ENCODE measurements at regions not wholly inside any gene's neighbourhood (a gene's known extent, or its start where the extent isn't known, plus 50 kb on each side); places are given as distances from the start of the nearest gene placed in this dataset.

- no peak for TF ChIP-seq CTCF (IDR thresholded peaks at IDR 0.05)
- no peaks in the 10 kb centered on the region for H3K36me3 ChIP-seq
- H3K4me1 ChIP-seq = no peaks in the 10 kb centered on the region
- DNase-seq (ENCODE audit: low spot score) = no peak
- no peak overlapping the region for H3K27ac ChIP-seq
- H3K4me3 ChIP-seq = no peak overlapping the region
- H3K27me3 ChIP-seq = no peaks in the 10 kb centered on the region
- H3K9me3 ChIP-seq = no peaks in the 10 kb centered on the region
These were observed 176.3 kb upstream of the ZNF385D start for GRCh38 chr3:21927261-21927660.

GRCh38 chr3:21934591-21934990, 183.6 kb upstream of the ZNF385D start:
- Histone ChIP-seq H3K4me1 (no peaks in the 10 kb centered on the region), H3K27me3 (no peaks in the 10 kb centered on the region), H3K9me3 (no peaks in the 10 kb centered on the region), H3K4me3 (no peak overlapping the region), H3K27ac (no peak overlapping the region), H3K36me3 (no peaks in the 10 kb centered on the region)
- no peak for DNase-seq (ENCODE audit: low spot score)
- no peak for TF ChIP-seq CTCF (IDR thresholded peaks at IDR 0.05)

GRCh38 chr3:21936207-21936606, 185.2 kb upstream of the ZNF385D start:
- no peak overlapping the region for H3K4me3 ChIP-seq
- H3K4me1 ChIP-seq = no peaks in the 10 kb centered on the region
- no peak overlapping the region for H3K27ac ChIP-seq
- H3K9me3 ChIP-seq = no peaks in the 10 kb centered on the region
- DNase-seq (ENCODE audit: low spot score) = no peak
- H3K36me3 ChIP-seq = no peaks in the 10 kb centered on the region
- no peaks in the 10 kb centered on the region for H3K27me3 ChIP-seq
- no peak for TF ChIP-seq CTCF (IDR thresholded peaks at IDR 0.05)

- no peak for DNase-seq (ENCODE audit: low spot score)
- H3K4me1 ChIP-seq = no peaks in the 10 kb centered on the region
- H3K9me3 ChIP-seq = no peaks in the 10 kb centered on the region
- H3K36me3 ChIP-seq = no peaks in the 10 kb centered on the region
- no peak for TF ChIP-seq CTCF (IDR thresholded peaks at IDR 0.05)
- no peak overlapping the region for H3K4me3 ChIP-seq
- H3K27me3 ChIP-seq = no peaks in the 10 kb centered on the region
- H3K27ac ChIP-seq = no peak overlapping the region
These were observed 187.3 kb upstream of the ZNF385D start for GRCh38 chr3:21938267-21938681.

GRCh38 chr3:21942328-21942727, 191.3 kb upstream of the ZNF385D start:
- H3K4me3 ChIP-seq = no peak overlapping the region
- TF ChIP-seq CTCF (IDR thresholded peaks at IDR 0.05) = no peak
- no peaks in the 10 kb centered on the region for H3K4me1 ChIP-seq
- DNase-seq (ENCODE audit: low spot score) = no peak
- H3K27me3 ChIP-seq = no peaks in the 10 kb centered on the region
- no peaks in the 10 kb centered on the region for H3K36me3 ChIP-seq
- H3K27ac ChIP-seq = no peak overlapping the region
- no peaks in the 10 kb centered on the region for H3K9me3 ChIP-seq

- Histone ChIP-seq H3K36me3 (no peaks in the 10 kb centered on the region), H3K4me1 (no peaks in the 10 kb centered on the region), H3K4me3 (no peak overlapping the region), H3K9me3 (no peaks in the 10 kb centered on the region), H3K27ac (no peak overlapping the region), H3K27me3 (no peaks in the 10 kb centered on the region)
- TF ChIP-seq CTCF (IDR thresholded peaks at IDR 0.05) = no peak
- no peak for DNase-seq (ENCODE audit: low spot score)
These were observed 193.2 kb upstream of the ZNF385D start for GRCh38 chr3:21944251-21944650.
